ENCODE measurements at regions not wholly inside any gene's neighbourhood (a gene's known extent, or its start where the extent isn't known, plus 50 kb on each side); places are given as distances from the start of the nearest gene placed in this dataset.

DNA sequence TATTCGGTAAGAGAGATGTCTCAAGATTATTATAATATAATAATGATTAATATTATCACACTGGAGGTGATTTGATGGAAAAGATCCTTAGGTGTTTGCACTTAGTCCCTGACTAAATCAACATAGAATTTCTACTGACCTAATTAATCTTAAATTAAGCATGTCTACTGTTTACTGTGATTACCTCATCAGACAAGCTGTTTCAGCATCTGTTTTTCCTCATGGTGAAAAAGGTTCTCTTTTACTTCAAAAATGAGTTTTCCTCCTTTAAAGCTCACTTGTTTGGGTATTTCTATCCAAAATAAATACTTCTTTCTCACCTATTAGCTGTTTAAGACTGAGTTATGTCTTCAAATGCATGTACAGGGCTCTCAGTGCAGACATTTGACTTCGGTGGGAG, 407.8 kb downstream of the NKX6-1 start:
- peaks cover 2% of the 10 kb centered on the region for H3K27me3 Mint-ChIP-seq (ENCODE audit: unreplicated experiment)
- TF ChIP-seq, protein P1, sequence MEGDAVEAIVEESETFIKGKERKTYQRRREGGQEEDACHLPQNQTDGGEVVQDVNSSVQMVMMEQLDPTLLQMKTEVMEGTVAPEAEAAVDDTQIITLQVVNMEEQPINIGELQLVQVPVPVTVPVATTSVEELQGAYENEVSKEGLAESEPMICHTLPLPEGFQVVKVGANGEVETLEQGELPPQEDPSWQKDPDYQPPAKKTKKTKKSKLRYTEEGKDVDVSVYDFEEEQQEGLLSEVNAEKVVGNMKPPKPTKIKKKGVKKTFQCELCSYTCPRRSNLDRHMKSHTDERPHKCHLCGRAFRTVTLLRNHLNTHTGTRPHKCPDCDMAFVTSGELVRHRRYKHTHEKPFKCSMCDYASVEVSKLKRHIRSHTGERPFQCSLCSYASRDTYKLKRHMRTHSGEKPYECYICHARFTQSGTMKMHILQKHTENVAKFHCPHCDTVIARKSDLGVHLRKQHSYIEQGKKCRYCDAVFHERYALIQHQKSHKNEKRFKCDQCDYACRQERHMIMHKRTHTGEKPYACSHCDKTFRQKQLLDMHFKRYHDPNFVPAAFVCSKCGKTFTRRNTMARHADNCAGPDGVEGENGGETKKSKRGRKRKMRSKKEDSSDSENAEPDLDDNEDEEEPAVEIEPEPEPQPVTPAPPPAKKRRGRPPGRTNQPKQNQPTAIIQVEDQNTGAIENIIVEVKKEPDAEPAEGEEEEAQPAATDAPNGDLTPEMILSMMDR (IDR thresholded peaks at IDR 0.05), result no peak
- no peaks in the 10 kb centered on the region for H3K36me3 Mint-ChIP-seq (ENCODE audit: unreplicated experiment)
- no peak overlapping the region for H3K27ac Mint-ChIP-seq (ENCODE audit: unreplicated experiment)
- no peak overlapping the region for H3K4me3 Mint-ChIP-seq (ENCODE audit: unreplicated experiment)
- DNase-seq (ENCODE audit: extremely low spot score, unreplicated experiment), result no peak
- peaks cover 9% of the 10 kb centered on the region for H3K4me1 Mint-ChIP-seq (ENCODE audit: unreplicated experiment)
- H3K9me3 Mint-ChIP-seq (ENCODE audit: unreplicated experiment), result no peaks in the 10 kb centered on the region

DNA sequence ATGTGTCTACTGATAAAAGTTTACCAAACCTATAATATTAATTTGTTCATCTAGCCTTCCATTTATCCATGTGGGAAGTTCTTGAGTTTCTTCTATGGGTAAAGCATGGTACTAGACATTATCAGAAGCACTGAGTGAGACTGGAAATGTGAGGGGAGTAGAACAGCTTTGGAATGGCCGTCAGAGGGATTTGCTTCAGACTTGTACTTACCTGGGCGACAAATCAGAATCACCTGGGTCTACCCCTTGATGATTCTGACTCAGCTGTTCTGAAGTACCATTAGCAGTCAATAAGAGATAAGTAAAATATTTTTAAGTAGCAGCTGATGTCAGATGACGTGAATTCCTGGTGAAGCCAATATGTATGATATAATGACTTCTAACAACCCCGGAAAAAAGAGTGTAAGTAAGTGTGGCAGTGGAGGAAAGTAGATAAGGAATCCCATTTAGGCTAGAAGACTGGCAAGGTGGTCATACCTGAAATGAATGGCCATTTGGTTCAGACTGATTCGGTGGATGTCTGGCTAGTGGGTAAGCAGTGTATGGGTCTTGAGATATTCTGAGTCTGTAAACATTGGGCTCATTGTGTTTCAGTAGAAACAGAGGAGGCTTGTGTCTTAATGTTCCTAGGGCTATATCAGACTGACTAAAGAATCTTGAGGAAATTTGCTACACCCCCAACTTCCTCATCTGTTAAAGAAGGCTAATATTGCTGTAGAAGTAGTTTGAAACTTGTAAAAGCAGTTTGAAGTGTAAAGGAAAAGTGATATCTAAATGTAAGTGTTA, 409.2 kb downstream of the NKX6-1 start:
- Mint-ChIP-seq H3K4me1 (ENCODE audit: unreplicated experiment) (peaks cover 9% of the 10 kb centered on the region), H3K9me3 (ENCODE audit: unreplicated experiment) (no peaks in the 10 kb centered on the region), H3K4me3 (ENCODE audit: unreplicated experiment) (no peak overlapping the region), H3K27ac (ENCODE audit: unreplicated experiment) (no peak overlapping the region), H3K36me3 (ENCODE audit: unreplicated experiment) (no peaks in the 10 kb centered on the region), H3K27me3 (ENCODE audit: unreplicated experiment) (peaks cover 2% of the 10 kb centered on the region)
- DNase-seq (ENCODE audit: extremely low spot score, unreplicated experiment), result no peak
- TF ChIP-seq, protein P1 (IDR thresholded peaks at IDR 0.05), result no peak

DNA sequence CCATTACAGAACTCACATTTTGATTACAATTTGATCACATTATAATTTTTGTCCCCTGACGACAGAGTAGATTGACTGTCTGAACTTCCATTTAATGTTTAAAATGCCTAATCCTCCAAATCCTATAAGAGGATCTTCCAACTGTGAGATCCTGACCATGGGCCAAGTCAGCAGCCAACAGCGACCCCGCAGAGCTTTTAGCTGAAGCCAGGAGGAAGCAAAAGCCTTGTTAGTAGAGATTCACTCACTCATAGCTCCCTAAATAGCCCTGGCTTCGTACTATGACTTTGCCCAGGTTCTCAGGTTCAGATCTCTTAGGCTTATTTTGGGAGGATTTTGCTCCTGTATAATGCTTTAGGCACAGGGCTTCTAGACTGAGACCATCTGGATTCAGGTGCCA, 413.1 kb downstream of the NKX6-1 start:
- no peaks in the 10 kb centered on the region for H3K36me3 Mint-ChIP-seq (ENCODE audit: unreplicated experiment)
- no peaks in the 10 kb centered on the region for H3K4me1 Mint-ChIP-seq (ENCODE audit: unreplicated experiment)
- no peak for DNase-seq (ENCODE audit: extremely low spot score, unreplicated experiment)
- H3K4me3 Mint-ChIP-seq (ENCODE audit: unreplicated experiment), result no peak overlapping the region
- no peak overlapping the region for H3K27ac Mint-ChIP-seq (ENCODE audit: unreplicated experiment)
- H3K9me3 Mint-ChIP-seq (ENCODE audit: unreplicated experiment), result peaks cover 6% of the 10 kb centered on the region
- H3K27me3 Mint-ChIP-seq (ENCODE audit: unreplicated experiment), result peaks cover 4% of the 10 kb centered on the region
- TF ChIP-seq, protein P1 (IDR thresholded peaks at IDR 0.05), result no peak

DNA sequence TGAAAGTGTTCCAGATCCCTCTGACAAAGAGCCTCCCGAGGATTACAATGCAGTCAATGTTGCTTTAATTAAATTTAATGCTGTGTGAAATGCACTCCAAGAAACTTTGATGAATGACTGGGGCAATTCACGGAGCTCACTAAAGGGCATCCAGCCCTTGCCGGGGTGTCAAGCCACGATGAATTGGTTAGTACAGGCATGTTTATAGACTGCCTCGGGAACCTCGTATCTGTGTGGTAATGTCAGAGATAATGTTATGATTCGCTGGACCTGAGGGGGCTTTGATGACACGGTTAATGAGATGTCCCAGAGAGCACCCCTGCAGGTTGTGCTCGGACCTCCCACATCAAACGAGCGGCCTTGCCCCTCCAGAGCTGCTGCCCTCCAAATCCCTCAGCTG, 428.8 kb downstream of the NKX6-1 start:
- no peaks in the 10 kb centered on the region for H3K9me3 Mint-ChIP-seq (ENCODE audit: unreplicated experiment)
- H3K27me3 Mint-ChIP-seq (ENCODE audit: unreplicated experiment), result peaks cover 15% of the 10 kb centered on the region
- no peaks in the 10 kb centered on the region for H3K36me3 Mint-ChIP-seq (ENCODE audit: unreplicated experiment)
- DNase-seq (ENCODE audit: extremely low spot score, unreplicated experiment), result no peak
- TF ChIP-seq, protein P1 (IDR thresholded peaks at IDR 0.05), result no peak
- no peaks in the 10 kb centered on the region for H3K4me1 Mint-ChIP-seq (ENCODE audit: unreplicated experiment)
- H3K4me3 Mint-ChIP-seq (ENCODE audit: unreplicated experiment), result no peak overlapping the region
- no peak overlapping the region for H3K27ac Mint-ChIP-seq (ENCODE audit: unreplicated experiment)

DNA sequence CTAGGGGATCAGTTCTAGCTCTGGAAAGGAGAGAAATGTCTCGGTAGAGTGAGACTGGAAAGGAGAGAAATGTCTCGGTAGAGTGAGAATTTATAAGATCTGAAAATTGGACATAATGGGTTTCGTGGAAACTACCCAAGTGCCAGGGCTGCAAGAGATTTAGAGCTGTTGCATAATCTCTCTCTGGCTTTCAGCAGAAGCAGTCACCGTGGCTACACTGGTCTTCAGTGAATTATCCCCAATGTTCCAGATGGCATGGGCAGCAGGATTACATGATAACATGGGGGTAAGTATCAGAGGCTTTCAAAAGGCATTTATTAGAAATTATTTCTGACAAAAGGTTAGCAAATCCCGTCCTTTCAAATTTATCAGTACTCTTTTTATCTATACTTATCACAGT, 435.5 kb downstream of the NKX6-1 start:
- Mint-ChIP-seq H3K27me3 (ENCODE audit: unreplicated experiment) (peaks cover 14% of the 10 kb centered on the region), H3K4me1 (ENCODE audit: unreplicated experiment) (no peaks in the 10 kb centered on the region)

More for the DNA sequence above, 435.5 kb downstream of the NKX6-1 start:
- H3K27ac Mint-ChIP-seq (ENCODE audit: unreplicated experiment), result no peak overlapping the region
- H3K9me3 Mint-ChIP-seq (ENCODE audit: unreplicated experiment), result no peaks in the 10 kb centered on the region
- TF ChIP-seq, protein P1 (IDR thresholded peaks at IDR 0.05), result no peak
- no peaks in the 10 kb centered on the region for H3K36me3 Mint-ChIP-seq (ENCODE audit: unreplicated experiment)
- no peak overlapping the region for H3K4me3 Mint-ChIP-seq (ENCODE audit: unreplicated experiment)
- DNase-seq (ENCODE audit: extremely low spot score, unreplicated experiment), result no peak
